GM18868 (cell line): ENCODE measurements at regions not wholly inside any gene's neighbourhood (a gene's known extent, or its start where the extent isn't known, plus 50 kb on each side); places are given as distances from the start of the nearest gene placed in this dataset.

Experiments
- ATAC-seq: cut with Tn5 transposase; IDR thresholded peaks from one replicate; pipeline ENCODE4 v1.9.1; 2021; ENCODE audit warnings: mild to moderate bottlenecking, moderate library complexity; ENCODE audit not compliant: unreplicated experiment

DNA sequence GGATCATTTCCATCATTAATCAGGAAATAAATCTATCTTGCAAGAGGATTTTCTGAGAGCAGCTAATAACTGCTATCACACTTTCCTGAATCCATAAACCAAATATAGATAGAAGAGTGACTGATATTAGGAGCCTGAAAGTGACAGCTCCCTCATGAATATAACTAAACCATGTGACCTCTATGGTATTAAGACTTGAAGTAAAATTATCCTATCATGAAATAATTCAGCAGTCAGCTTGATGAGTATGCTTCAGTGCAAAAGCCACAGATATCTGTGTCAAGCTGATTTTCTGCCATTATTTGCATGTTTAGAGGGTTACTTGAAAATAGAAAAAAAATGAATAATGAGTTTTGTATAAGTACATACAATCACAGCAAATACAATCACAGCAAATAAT, 80.1 kb upstream of the PPP1R3A start:
- ATAC-seq, result no peak

DNA sequence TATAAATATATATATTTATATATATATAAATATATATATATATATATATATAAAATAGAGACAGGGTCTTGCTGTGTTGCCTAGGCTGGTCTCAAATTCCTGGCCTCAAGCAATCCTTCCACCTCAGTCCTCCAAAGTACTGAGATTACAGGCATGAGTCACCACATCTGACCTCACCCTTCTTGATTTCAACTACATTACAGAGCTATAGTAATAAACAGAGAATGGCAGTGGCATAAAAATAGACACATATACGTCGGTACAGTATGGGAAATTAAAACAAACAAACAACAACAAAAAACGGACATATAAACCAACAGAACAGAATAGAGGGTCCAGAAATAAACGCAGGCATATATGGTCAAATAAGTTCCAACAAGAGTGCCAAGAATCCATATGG, 77.6 kb upstream of the PPP1R3A start:
- ATAC-seq, result no peak

DNA sequence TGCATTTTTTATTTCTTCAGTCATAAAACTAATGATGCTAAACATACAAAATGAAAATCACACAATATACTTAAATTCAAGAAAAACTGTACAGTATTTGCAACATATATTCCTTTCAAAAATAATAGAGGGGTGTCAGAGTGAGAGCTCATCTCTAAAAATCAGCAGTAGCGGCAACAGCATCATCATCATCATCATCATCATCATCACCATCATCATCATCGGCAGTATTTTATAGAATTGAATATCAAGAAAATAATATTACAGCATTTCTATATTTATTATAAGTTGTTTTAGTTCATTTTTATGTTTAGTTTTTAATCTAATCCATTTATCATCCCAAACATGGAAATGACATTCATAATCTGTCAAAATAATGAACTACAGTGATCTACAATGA, 67.4 kb upstream of the PPP1R3A start:
- no peak for ATAC-seq

- ATAC-seq, result no peak
These were observed 57.7 kb upstream of the PPP1R3A start for GRCh38 chr7:113976508-113976907.

DNA sequence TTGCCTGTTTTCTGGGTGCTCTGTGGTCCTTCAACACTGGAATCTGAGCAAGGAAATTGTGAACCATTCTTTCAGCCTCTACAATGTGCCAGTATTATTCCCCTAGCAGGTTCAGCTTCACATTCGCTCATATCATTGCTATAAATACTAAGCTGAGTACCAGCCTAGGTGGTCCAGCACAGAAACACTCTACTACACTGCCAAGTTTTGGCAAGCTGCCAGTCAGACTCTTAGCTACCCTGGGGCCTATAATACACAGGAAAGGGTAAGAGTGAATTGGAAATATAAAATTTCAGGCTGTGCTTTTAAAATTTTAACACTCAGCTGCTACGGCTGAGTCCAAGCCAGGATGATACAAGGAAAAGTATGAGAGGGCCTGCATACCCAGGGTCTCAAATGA, 49.9 kb upstream of the PPP1R3A start:
- no peak for ATAC-seq
